ENCODE measurements at regions not wholly inside any gene's neighbourhood (a gene's known extent, or its start where the extent isn't known, plus 50 kb on each side); places are given as distances from the start of the nearest gene placed in this dataset.

GRCh38 chr5:169410996-169411783, 110.3 kb upstream of the SLIT3 start:
- TF ChIP-seq CTCF (IDR thresholded peaks at IDR 0.05) (no peak), POLR2A (IDR thresholded peaks at IDR 0.05) (no peak)

All from thyroid gland (tissue), 4 donors.